B cell (primary cell): ENCODE measurements at regions not wholly inside any gene's neighbourhood (a gene's known extent, or its start where the extent isn't known, plus 50 kb on each side); places are given as distances from the start of the nearest gene placed in this dataset.

ENCODE experiments used
- EZH2 ChIP-seq: IDR thresholded peaks from 2 replicates; pipeline ENCODE4 v1.6.1; 2012; ENCODE audit warnings: borderline replicate concordance, low read depth, mild to moderate bottlenecking, moderate library complexity, low read length; ENCODE audit not compliant: insufficient read depth, poor library complexity, severe bottlenecking
- TF ChIP-seq, protein P1 (sequence below): fragments of 200-600 bp; IDR thresholded peaks from one replicate; pipeline ENCODE4 v1.8.0; 2022; ENCODE audit warnings: antibody characterized with exemption, mild to moderate bottlenecking

GRCh38 chr2:83944191-83944590, 514.9 kb downstream of the SUCLG1 start:
- TF ChIP-seq, protein P1, sequence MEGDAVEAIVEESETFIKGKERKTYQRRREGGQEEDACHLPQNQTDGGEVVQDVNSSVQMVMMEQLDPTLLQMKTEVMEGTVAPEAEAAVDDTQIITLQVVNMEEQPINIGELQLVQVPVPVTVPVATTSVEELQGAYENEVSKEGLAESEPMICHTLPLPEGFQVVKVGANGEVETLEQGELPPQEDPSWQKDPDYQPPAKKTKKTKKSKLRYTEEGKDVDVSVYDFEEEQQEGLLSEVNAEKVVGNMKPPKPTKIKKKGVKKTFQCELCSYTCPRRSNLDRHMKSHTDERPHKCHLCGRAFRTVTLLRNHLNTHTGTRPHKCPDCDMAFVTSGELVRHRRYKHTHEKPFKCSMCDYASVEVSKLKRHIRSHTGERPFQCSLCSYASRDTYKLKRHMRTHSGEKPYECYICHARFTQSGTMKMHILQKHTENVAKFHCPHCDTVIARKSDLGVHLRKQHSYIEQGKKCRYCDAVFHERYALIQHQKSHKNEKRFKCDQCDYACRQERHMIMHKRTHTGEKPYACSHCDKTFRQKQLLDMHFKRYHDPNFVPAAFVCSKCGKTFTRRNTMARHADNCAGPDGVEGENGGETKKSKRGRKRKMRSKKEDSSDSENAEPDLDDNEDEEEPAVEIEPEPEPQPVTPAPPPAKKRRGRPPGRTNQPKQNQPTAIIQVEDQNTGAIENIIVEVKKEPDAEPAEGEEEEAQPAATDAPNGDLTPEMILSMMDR: no peak
- TF ChIP-seq EZH2: no peak
